ACC112 (cell line): ENCODE measurements at regions not wholly inside any gene's neighbourhood (a gene's known extent, or its start where the extent isn't known, plus 50 kb on each side); places are given as distances from the start of the nearest gene placed in this dataset.

ENCODE experiments used
- H2AFZ ChIP-seq: fragments of 200-600 bp; sonication (generic); one replicate; pipeline ENCODE4 v1.6.0; 2017; ENCODE audit warnings: antibody characterized with exemption, low read length; ENCODE audit not compliant: unreplicated experiment
- H3K27ac ChIP-seq: fragments of 200-600 bp; sonication (generic); 2 replicates; pipeline ENCODE4 v1.5.1; 2014; ENCODE audit warnings: low read depth, mild to moderate bottlenecking, antibody characterized with exemption, low read length, moderate library complexity
- H3K27me3 ChIP-seq: fragments of 200-600 bp; sonication (generic); 2 replicates; pipeline ENCODE4 v1.6.1; 2014; ENCODE audit warnings: mild to moderate bottlenecking, antibody characterized with exemption, low read length, moderate library complexity, mixed read lengths; ENCODE audit not compliant: insufficient read depth
- H3K36me3 ChIP-seq: fragments of 200-600 bp; sonication (generic); 2 replicates; pipeline ENCODE4 v1.6.1; 2016; ENCODE audit warnings: mild to moderate bottlenecking, antibody characterized with exemption, low read length, moderate library complexity, mixed read lengths; ENCODE audit not compliant: insufficient read depth
- H3K4me1 ChIP-seq: fragments of 200-600 bp; sonication (generic); one replicate; pipeline ENCODE4 v1.6.1; 2016; ENCODE audit warnings: low read length, mixed read lengths; ENCODE audit not compliant: insufficient read depth, unreplicated experiment, control insufficient read depth
- H3K4me3 ChIP-seq: fragments of 200-600 bp; sonication (generic); 2 replicates; pipeline ENCODE4 v1.5.1; 2014; ENCODE audit warnings: mild to moderate bottlenecking, low read depth, low read length
- H3K79me2 ChIP-seq: fragments of 200-600 bp; sonication (generic); one replicate; pipeline ENCODE4 v1.6.0; 2016; ENCODE audit warnings: low read length; ENCODE audit not compliant: control insufficient read depth, unreplicated experiment, insufficient read depth

DNA sequence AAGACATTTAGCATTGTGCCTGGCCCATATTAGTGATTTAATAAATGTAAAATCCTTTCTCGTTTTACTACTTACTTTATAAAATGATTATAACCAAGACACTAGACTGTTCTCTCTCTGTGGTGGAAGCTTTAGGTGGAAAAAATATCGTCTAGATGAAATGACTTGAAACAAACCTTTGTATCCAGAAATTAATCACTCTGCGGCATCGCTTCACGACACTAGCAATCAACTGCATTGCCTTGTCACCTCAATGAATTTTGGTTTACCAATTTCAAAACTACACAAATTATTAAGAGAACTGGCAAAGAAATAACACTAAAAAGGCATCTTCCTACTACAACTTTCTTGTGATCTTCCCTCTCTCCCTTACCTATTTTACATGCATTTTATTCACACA lies 627.2 kb upstream of the ROBO1 start:
- H3K36me3 ChIP-seq: no peaks in the 10 kb centered on the region
- H3K79me2 ChIP-seq: no peaks in the 10 kb centered on the region
- no peak overlapping the region for H2AFZ ChIP-seq
- no peaks in the 10 kb centered on the region for H3K27me3 ChIP-seq
- H3K4me1 ChIP-seq: no peaks in the 10 kb centered on the region
- H3K27ac ChIP-seq: no peak overlapping the region
- no peak overlapping the region for H3K4me3 ChIP-seq

DNA sequence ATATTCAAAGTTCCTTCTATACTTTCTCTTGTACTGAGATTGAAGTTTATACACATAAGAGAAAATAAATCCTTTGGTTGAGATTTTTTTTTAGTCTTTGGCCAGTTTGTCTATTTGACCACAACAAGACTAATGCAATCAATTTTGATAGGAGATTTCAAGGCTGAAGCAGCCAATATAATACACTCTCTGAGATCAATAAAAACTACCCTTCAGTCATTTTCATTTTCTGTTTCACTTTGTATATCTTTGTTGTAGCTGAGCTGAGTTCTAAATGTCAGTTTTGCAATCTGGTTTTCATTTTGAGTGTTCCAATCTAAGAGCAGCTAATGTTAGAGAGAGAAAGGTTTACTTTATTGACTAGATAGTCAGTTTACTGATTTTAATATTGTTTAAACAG lies 623.8 kb upstream of the ROBO1 start:
- H3K4me3 ChIP-seq: peak overlapping the region; percentile 64
- H3K79me2 ChIP-seq: no peaks in the 10 kb centered on the region
- H3K27ac ChIP-seq: no peak overlapping the region
- peak overlapping the region; percentile 80 for H2AFZ ChIP-seq
- H3K4me1 ChIP-seq: no peaks in the 10 kb centered on the region
- H3K36me3 ChIP-seq: no peaks in the 10 kb centered on the region
- no peaks in the 10 kb centered on the region for H3K27me3 ChIP-seq

GRCh38 chr3:80384811-80385210 lies 617.0 kb upstream of the ROBO1 start:
- Histone ChIP-seq H3K36me3 (no peaks in the 10 kb centered on the region), H3K4me1 (no peaks in the 10 kb centered on the region), H3K4me3 (no peak overlapping the region), H2AFZ (no peak overlapping the region), H3K27me3 (no peaks in the 10 kb centered on the region), H3K27ac (no peak overlapping the region), H3K79me2 (no peaks in the 10 kb centered on the region)

DNA sequence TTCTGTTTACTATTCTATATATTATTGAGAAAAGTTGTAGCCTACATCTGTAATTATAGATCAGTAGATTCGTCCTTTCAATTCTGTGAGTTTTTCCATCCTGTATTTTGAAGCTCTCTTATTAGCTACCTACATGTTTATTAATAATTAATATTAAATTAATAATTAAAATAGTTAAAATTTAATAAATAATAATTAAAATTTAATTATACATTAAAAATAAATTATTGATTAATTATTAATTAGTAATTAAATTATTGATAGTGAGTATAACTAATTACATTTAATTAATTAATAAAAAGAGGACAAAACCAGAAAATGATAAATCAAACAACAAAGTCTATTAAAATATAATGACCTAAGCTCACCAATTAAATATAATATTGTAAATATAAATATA lies 606.6 kb upstream of the ROBO1 start:
- no peaks in the 10 kb centered on the region for H3K36me3 ChIP-seq
- no peaks in the 10 kb centered on the region for H3K27me3 ChIP-seq
- H3K27ac ChIP-seq: no peak overlapping the region
- H3K79me2 ChIP-seq: no peaks in the 10 kb centered on the region
- H3K4me3 ChIP-seq: no peak overlapping the region
- H3K4me1 ChIP-seq: no peaks in the 10 kb centered on the region
- H2AFZ ChIP-seq: no peak overlapping the region

GRCh38 chr3:80368616-80369015 lies 600.8 kb upstream of the ROBO1 start:
- Histone ChIP-seq H2AFZ (no peak overlapping the region), H3K27me3 (no peaks in the 10 kb centered on the region), H3K36me3 (no peaks in the 10 kb centered on the region), H3K79me2 (no peaks in the 10 kb centered on the region), H3K4me1 (no peaks in the 10 kb centered on the region), H3K4me3 (no peak overlapping the region), H3K27ac (no peak overlapping the region)

DNA sequence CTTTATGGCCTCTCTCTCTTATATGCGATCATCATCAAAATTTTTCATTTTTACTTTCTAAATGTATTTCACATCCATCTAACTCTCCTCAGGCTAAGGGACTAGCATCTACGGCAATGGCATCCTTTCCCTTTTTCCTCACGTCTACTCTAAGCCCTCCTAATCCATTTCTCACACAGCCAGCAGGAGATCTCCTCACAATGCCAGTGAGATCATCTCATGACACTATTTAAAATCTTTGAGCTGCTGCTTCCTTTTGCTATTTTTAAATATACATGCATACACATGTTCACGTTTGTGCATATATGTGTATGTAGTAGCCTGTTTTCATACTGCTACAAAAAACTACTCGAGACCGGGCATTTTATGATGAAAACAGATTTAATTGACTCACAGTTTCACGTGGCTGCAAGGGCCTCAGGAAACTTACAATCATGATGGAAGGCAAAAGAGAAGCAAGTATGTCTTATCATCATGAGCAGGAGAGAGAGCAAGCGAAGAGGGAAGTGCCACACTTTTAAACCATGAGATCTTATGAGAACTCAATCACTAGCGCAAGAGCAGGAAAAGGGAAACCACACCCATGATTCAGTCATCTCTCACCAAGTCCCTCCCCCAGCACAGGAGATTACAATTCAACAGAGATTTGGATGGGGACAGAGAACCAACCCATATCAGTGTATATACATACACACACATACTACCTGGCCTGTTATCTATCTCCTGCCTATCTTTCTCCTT lies 599.2 kb upstream of the ROBO1 start:
- H3K27me3 ChIP-seq: no peaks in the 10 kb centered on the region
- no peaks in the 10 kb centered on the region for H3K4me1 ChIP-seq
- no peak overlapping the region for H3K27ac ChIP-seq
- H3K36me3 ChIP-seq: no peaks in the 10 kb centered on the region
- H3K79me2 ChIP-seq: no peaks in the 10 kb centered on the region
- H2AFZ ChIP-seq: no peak overlapping the region
- H3K4me3 ChIP-seq: no peak overlapping the region

GRCh38 chr3:80357761-80358160 lies 590.0 kb upstream of the ROBO1 start:
- H3K4me3 ChIP-seq: no peak overlapping the region
- no peak overlapping the region for H3K27ac ChIP-seq
- H3K27me3 ChIP-seq: no peaks in the 10 kb centered on the region
- no peak overlapping the region for H2AFZ ChIP-seq
- no peaks in the 10 kb centered on the region for H3K79me2 ChIP-seq
- no peaks in the 10 kb centered on the region for H3K4me1 ChIP-seq
- no peaks in the 10 kb centered on the region for H3K36me3 ChIP-seq

DNA sequence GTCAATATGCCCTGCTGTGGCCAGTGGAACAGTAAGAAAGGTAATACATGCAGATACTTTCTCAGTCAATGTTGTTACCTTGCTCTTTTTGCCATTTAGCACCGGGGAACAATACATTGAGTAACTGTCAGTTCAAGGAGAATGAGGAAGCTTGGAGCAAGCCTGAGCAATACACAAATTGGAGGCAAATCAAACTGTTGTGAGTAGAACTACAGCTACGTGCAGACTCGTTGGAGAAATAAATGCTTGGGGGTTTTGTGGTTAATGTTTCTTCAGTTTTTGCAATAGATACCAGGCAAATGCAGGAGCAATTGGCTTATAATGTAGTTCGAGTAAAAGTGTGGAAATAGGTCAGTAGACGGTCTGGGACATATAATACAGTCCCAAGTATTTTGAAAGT lies 587.3 kb upstream of the ROBO1 start:
- no peaks in the 10 kb centered on the region for H3K36me3 ChIP-seq
- H3K79me2 ChIP-seq: no peaks in the 10 kb centered on the region
- H3K27me3 ChIP-seq: no peaks in the 10 kb centered on the region
- H3K4me1 ChIP-seq: no peaks in the 10 kb centered on the region
- H3K27ac ChIP-seq: no peak overlapping the region
- H3K4me3 ChIP-seq: no peak overlapping the region
- peak overlapping the region; percentile 1 for H2AFZ ChIP-seq

GRCh38 chr3:80351201-80351600 lies 583.4 kb upstream of the ROBO1 start:
- no peaks in the 10 kb centered on the region for H3K79me2 ChIP-seq
- H3K27ac ChIP-seq: no peak overlapping the region
- H3K27me3 ChIP-seq: no peaks in the 10 kb centered on the region
- no peak overlapping the region for H2AFZ ChIP-seq
- no peaks in the 10 kb centered on the region for H3K36me3 ChIP-seq
- H3K4me3 ChIP-seq: no peak overlapping the region
- no peaks in the 10 kb centered on the region for H3K4me1 ChIP-seq

- H3K27me3 ChIP-seq: no peaks in the 10 kb centered on the region
- H3K79me2 ChIP-seq: no peaks in the 10 kb centered on the region
- no peak overlapping the region for H3K4me3 ChIP-seq
- no peak overlapping the region for H3K27ac ChIP-seq
- no peaks in the 10 kb centered on the region for H3K4me1 ChIP-seq
- no peak overlapping the region for H2AFZ ChIP-seq
- no peaks in the 10 kb centered on the region for H3K36me3 ChIP-seq
These were observed 583.0 kb upstream of the ROBO1 start for GRCh38 chr3:80350771-80351170.

DNA sequence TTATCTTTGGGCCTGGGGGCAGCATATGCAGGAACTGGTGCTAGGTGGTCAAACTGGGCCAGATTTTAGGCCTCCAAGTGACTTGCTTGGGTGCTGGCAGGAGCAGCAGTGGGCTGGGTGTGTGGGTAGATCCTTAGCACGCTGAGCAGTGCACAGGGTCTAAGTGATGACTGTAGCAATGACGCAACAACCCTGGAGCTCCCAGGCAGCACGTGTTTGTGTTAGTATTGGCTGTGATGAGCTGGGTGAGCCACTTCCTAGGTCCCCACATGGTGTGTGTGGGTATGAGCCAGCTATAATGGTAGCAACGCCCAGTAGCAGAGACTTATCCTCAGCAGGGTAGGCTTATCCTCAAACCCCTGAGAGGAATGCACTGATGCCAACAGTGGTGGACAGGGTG lies 570.6 kb upstream of the ROBO1 start:
- H3K36me3 ChIP-seq: no peaks in the 10 kb centered on the region
- no peaks in the 10 kb centered on the region for H3K79me2 ChIP-seq
- no peak overlapping the region for H2AFZ ChIP-seq
- H3K4me1 ChIP-seq: no peaks in the 10 kb centered on the region
- no peaks in the 10 kb centered on the region for H3K27me3 ChIP-seq
- no peak overlapping the region for H3K27ac ChIP-seq
- no peak overlapping the region for H3K4me3 ChIP-seq
